ENCODE measurements at regions not wholly inside any gene's neighbourhood (a gene's known extent, or its start where the extent isn't known, plus 50 kb on each side); places are given as distances from the start of the nearest gene placed in this dataset.

- no peak overlapping the region for H3K14ac ChIP-seq (ENCODE audit: insufficient read depth, low read length)
- no peaks in the 10 kb centered on the region for H3K27me3 ChIP-seq (ENCODE audit: insufficient read depth, low read length)
- no peak overlapping the region for H3K9ac ChIP-seq (ENCODE audit: extremely low read depth, insufficient read length, low read length)
- H4K91ac ChIP-seq (ENCODE audit: insufficient read length, low read depth, low read length), result no peak overlapping the region
- no peak overlapping the region for H3K4ac ChIP-seq (ENCODE audit: low read depth, low read length)
- no peak overlapping the region for H2AK5ac ChIP-seq (ENCODE audit: insufficient read length, low read length)
- no peak overlapping the region for H3K4me2 ChIP-seq (ENCODE audit: insufficient read depth, insufficient read length, low read length)
- H2BK12ac ChIP-seq (ENCODE audit: insufficient read length, low read depth, low read length), result no peak overlapping the region
- no peak overlapping the region for H2BK20ac ChIP-seq (ENCODE audit: low read depth, low read length, poor library complexity, severe bottlenecking)
- no peak overlapping the region for H2BK5ac ChIP-seq (ENCODE audit: insufficient read length, low read length)
- H3K4me1 Mint-ChIP-seq, result no peaks in the 10 kb centered on the region
- H3K79me1 ChIP-seq (ENCODE audit: insufficient read depth, low read depth, low read length, poor library complexity, severe bottlenecking), result no peaks in the 10 kb centered on the region
- no peak overlapping the region for H2BK120ac ChIP-seq (ENCODE audit: low read depth, low read length, poor library complexity, severe bottlenecking)
- no peak overlapping the region for H2AFZ ChIP-seq (ENCODE audit: low read length)
- no peak overlapping the region for H3K18ac ChIP-seq (ENCODE audit: insufficient read length, low read depth, low read length)
- no peak overlapping the region for H3K27ac ChIP-seq (ENCODE audit: insufficient read length, low read depth, low read length)
- H4K8ac ChIP-seq (replicated peaks; ENCODE audit: insufficient read length, low read depth, low read length), result no peak overlapping the region
- no peaks in the 10 kb centered on the region for H3K36me3 Mint-ChIP-seq (ENCODE audit: insufficient read depth in 1 of 3, low read depth in 3 of 3)
- no peak for DNase-seq
- no peaks in the 10 kb centered on the region for H3K9me3 ChIP-seq (ENCODE audit: control insufficient read depth, low read depth, low read length)
- no peak overlapping the region for H4K5ac ChIP-seq (ENCODE audit: insufficient read length, low read depth, low read length)
- no peak overlapping the region for H3K27ac Mint-ChIP-seq
- WGBS (ENCODE audit: extremely low coverage, insufficient read length, low lambda C conversion rate), result no CpG with 5 or more reads among the region's 1 CpG
- H3K4me3 Mint-ChIP-seq, result no peak overlapping the region
- no peaks in the 10 kb centered on the region for H3K27me3 Mint-ChIP-seq (ENCODE audit: low read depth)
- no peaks in the 10 kb centered on the region for H4K20me1 ChIP-seq (ENCODE audit: control insufficient read depth, insufficient read depth, insufficient read length)
- no peak for TF ChIP-seq CTCF (conservative IDR thresholded peaks at IDR 0.05)
- no peak overlapping the region for H3K23ac ChIP-seq (ENCODE audit: insufficient read length, low read depth, low read length)
- no peak overlapping the region for H2BK15ac ChIP-seq (ENCODE audit: low read depth, low read length)
- no peaks in the 10 kb centered on the region for H3K4me1 ChIP-seq (ENCODE audit: insufficient read depth, low read length)
- H3K23me2 ChIP-seq (ENCODE audit: insufficient read length, low read depth, low read length, poor library complexity, severe bottlenecking), result no peaks in the 10 kb centered on the region
- peaks cover 0 to 4% of the 10 kb centered on the region in 2 experiments; a peak in 2 of 5 replicates for H3K9me3 Mint-ChIP-seq
- H3K79me2 ChIP-seq (ENCODE audit: insufficient read depth, low read length), result no peaks in the 10 kb centered on the region
- H3T11ph ChIP-seq (ENCODE audit: low read length), result no peak overlapping the region
- H3K56ac ChIP-seq (ENCODE audit: insufficient read length, low read depth, low read length), result no peak overlapping the region
These were observed 963.3 kb downstream of the TRAM1L1 start for GRCh38 chr4:116122124-116122523.
